K562 (cell line): ENCODE measurements at regions not wholly inside any gene's neighbourhood (a gene's known extent, or its start where the extent isn't known, plus 50 kb on each side); places are given as distances from the start of the nearest gene placed in this dataset.

ENCODE experiments used
- ATAC-seq: fragments of 200-7000 bp; cut with Tn5 transposase; 3 replicates; pipeline ENCODE4 v1.9.1; 2020; ENCODE audit warnings: moderate library complexity
- BruUV-seq: library from RNA; stranded (reverse); fragments of 400-500 nt; replicated peaks from 2 replicates; lab custom pipeline; 2021; lab: Mats Ljungman, UMichigan
- CTCF ChIA-PET: fragments of 300-600 bp; formaldehyde crosslinking; extraction: SDS; loops from one replicate; lab custom pipeline; 2021; ENCODE audit warnings: low intra/inter-chr PET ratio; lab: Yijun Ruan, JAX
- POLR2A ChIA-PET: fragments of 300-600, 350-650 bp; sonication (Branson Sonifier 250); formaldehyde crosslinking; extraction: SDS; loops from one replicate; lab custom pipeline; 2021; ENCODE audit warnings: antibody characterized with exemption, inconsistent platforms; lab: Yijun Ruan, JAX
- DNase-seq, 4 experiments: peaks; one replicate each; pipeline versions ENCODE4 v3.0.0 to v3.0.0-alpha.2; 2011 to 2018; ENCODE audit warnings: low spot score in 3 of 4, mixed read lengths in 3 of 4; ENCODE audit errors: extremely low read depth in 1 of 4
- FAIRE-seq: peaks from 2 replicates; lab custom pipeline; 2011; peaks lifted over from hg19 to GRCh38; lab: Jason Lieb, UNC
- H2AFZ ChIP-seq: 2 replicates; pipeline ENCODE4 v1.6.0; 2011; ENCODE audit warnings: low read depth, low read length, control low read depth, inconsistent platforms
- H3K27ac ChIP-seq: fragments of 200-600 bp; 3 replicates; pipeline ENCODE4 v1.8.0; 2011; ENCODE audit warnings: low read depth, mild to moderate bottlenecking, control low read depth, inconsistent platforms, low read length, moderate library complexity, mixed read lengths; ENCODE audit errors: extremely low read depth
- H3K27me3 ChIP-seq, 2 experiments: fragments of 300-600 bp in 1 of 2; 2 replicates in 1 of 2; 3 replicates in 1 of 2; pipeline versions ENCODE4 v1.6.0 to v1.8.0; 2011; ENCODE audit warnings: inconsistent platforms in 2 of 2, low read length in 2 of 2, mild to moderate bottlenecking in 1 of 2, mixed read lengths in 1 of 2, moderate library complexity in 1 of 2; ENCODE audit not compliant: control insufficient read depth in 2 of 2, insufficient read depth in 2 of 2
- H3K36me3 ChIP-seq: fragments of 300-600 bp; 3 replicates; pipeline ENCODE4 v1.8.0; 2011; ENCODE audit warnings: mild to moderate bottlenecking, low read length, inconsistent platforms; ENCODE audit not compliant: control insufficient read depth, insufficient read depth
- H3K4me1 ChIP-seq, 2 experiments: fragments of 200-600 bp in 1 of 2; replicated peaks in 1 of 2; 2 replicates in 1 of 2; 3 replicates in 1 of 2; pipeline versions ENCODE4 v1.5.1 to v1.8.0; 2011; ENCODE audit warnings: inconsistent platforms in 2 of 2, low read length in 2 of 2, mild to moderate bottlenecking in 1 of 2, mixed read lengths in 1 of 2, moderate library complexity in 1 of 2; ENCODE audit not compliant: control insufficient read depth in 2 of 2, insufficient read depth in 2 of 2
- H3K4me2 ChIP-seq: 2 replicates; pipeline ENCODE4 v1.6.1; 2011; ENCODE audit warnings: low read length, control low read depth, inconsistent platforms, mixed read lengths; ENCODE audit not compliant: insufficient read depth
- H3K4me3 ChIP-seq: fragments of 200-600 bp; sonication (generic), shearing (Covaris generic); 2 replicates; pipeline ENCODE4 v1.5.1; 2016; ENCODE audit warnings: control low read depth, inconsistent platforms
- H3K79me2 ChIP-seq: fragments of 200-600 bp; 3 replicates; pipeline ENCODE4 v1.8.0; 2011; ENCODE audit warnings: low read length, inconsistent platforms; ENCODE audit not compliant: control insufficient read depth, insufficient read depth
- H3K9ac ChIP-seq, 2 experiments: 2 replicates each; pipeline versions ENCODE4 v1.6.0 to v1.6.1; 2011; ENCODE audit warnings: low read depth in 2 of 2, low read length in 2 of 2, control low read depth in 1 of 2, inconsistent platforms in 1 of 2, mild to moderate bottlenecking in 1 of 2, mixed read lengths in 1 of 2; ENCODE audit not compliant: insufficient read depth in 1 of 2
- H3K9me1 ChIP-seq: one replicate; pipeline ENCODE4 v1.6.0; 2011; ENCODE audit warnings: inconsistent platforms, mild to moderate bottlenecking, low read length, moderate library complexity; ENCODE audit not compliant: control insufficient read depth, insufficient read depth
- H3K9me3 ChIP-seq: replicated peaks from 2 replicates; pipeline ENCODE4 v1.5.1; 2011; ENCODE audit warnings: low read depth, low read length, inconsistent platforms; ENCODE audit not compliant: control insufficient read depth, insufficient read depth
- H4K20me1 ChIP-seq: replicated peaks from 2 replicates; pipeline ENCODE4 v1.6.1; 2011; ENCODE audit warnings: low read length, inconsistent platforms, mixed read lengths; ENCODE audit not compliant: control insufficient read depth, insufficient read depth
- FOXK2 ChIP-seq, 2 experiments: fragments of 450-650 bp; IDR thresholded peaks in 1 of 2; conservative IDR thresholded peaks in 1 of 2; 2 replicates each; pipeline ENCODE4 v1.6.1; 2016; ENCODE audit warnings: low read depth in 2 of 2, mild to moderate bottlenecking in 1 of 2
- GATAD2A ChIP-seq: fragments of 450-650 bp; IDR thresholded peaks from 2 replicates; pipeline ENCODE4 v1.6.1; 2017
- HMGXB4 ChIP-seq: sonication (generic); formaldehyde crosslinking; IDR thresholded peaks from 2 replicates; pipeline ENCODE4 v1.8.1; 2023; ENCODE audit warnings: mild to moderate bottlenecking, missing genetic modification reagents
- RREB1 ChIP-seq: fragments of 250-450 bp; sonication (Bioruptor Pico); IDR thresholded peaks from 2 replicates; pipeline ENCODE4 v1.4.0; 2020
- ZNF583 ChIP-seq: fragments of 250-450 bp; sonication (Bioruptor Pico); IDR thresholded peaks from 2 replicates; pipeline ENCODE4 v1.4.0; 2020
- in situ Hi-C: fragments of 300-500 bp; cut with MboI; formaldehyde crosslinking; loops from 4 replicates; pipeline ENCODE4 v1.15.0; 2018; ENCODE audit warnings: inconsistent platforms, mixed read lengths
- intact Hi-C: fragments of 100-400 bp; cut with micrococcal nuclease; formaldehyde crosslinking; loops from 2 replicates; pipeline ENCODE4 v1.14.2; 2022

DNA sequence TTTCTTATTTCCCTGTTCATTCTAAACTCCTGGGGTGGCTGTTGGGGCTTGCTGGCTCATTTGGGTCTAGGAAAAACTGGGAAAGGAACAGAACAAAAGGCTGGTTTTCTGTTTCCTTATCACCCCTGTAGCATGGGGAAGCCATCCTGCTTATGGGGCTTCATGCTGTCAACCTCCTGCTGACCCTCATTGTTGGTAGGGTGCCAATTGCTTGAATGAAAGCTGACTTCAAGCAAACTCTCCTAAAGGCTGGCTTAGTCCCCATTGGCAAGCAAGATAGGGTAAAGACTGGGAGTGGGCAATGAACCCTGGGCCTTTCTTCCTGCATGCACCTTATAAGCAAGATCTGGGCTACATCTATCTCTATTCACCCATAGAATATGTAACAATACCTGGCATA lies 511.6 kb downstream of the DMAC1 start:
- H2AFZ ChIP-seq, result no peak overlapping the region
- no peak overlapping the region for H3K27ac ChIP-seq
- DNase-seq (no peak), ATAC-seq (no peak), FAIRE-seq (no peak)
- H3K9ac ChIP-seq, result no peak overlapping the region
- intact Hi-C loops, result no loop called here
- no peaks in the 10 kb centered on the region for H3K9me1 ChIP-seq
- ChIA-PET POLR2A (interaction anchor here (0.7 kb wide), 1 partner anchor 1169 kb away, joined by 3 read pairs; no protein-coding TSS in a partner anchor), CTCF (no interaction called here)
- no TSS peak for BruUV-seq
- H3K4me1 ChIP-seq, result no peaks in the 10 kb centered on the region
- TF ChIP-seq GATAD2A, result no peak
- TF ChIP-seq RREB1 (CRISPR knock-in tag), result no peak
- TF ChIP-seq FOXK2 (conservative IDR thresholded peaks at IDR 0.05 in 1 of 2, IDR thresholded peaks at IDR 0.05 in 1 of 2; ENCODE audit: low read depth in 2 of 2), result no peak
- no peak for TF ChIP-seq ZNF583 (CRISPR knock-in tag)
- no peak for TF ChIP-seq HMGXB4 (CRISPR knock-in tag)
- no peaks in the 10 kb centered on the region for H3K9me3 ChIP-seq
- in situ Hi-C loops, result no loop called here
- no peaks in the 10 kb centered on the region for H3K27me3 ChIP-seq
- no peaks in the 10 kb centered on the region for H4K20me1 ChIP-seq
- H3K4me3 ChIP-seq, result no peak overlapping the region
- no peaks in the 10 kb centered on the region for H3K36me3 ChIP-seq
- no peaks in the 10 kb centered on the region for H3K79me2 ChIP-seq
- H3K4me2 ChIP-seq, result no peak overlapping the region
